Gastroesophageal sphincter (tissue), 4 donors: ENCODE measurements at regions not wholly inside any gene's neighbourhood (a gene's known extent, or its start where the extent isn't known, plus 50 kb on each side); places are given as distances from the start of the nearest gene placed in this dataset.

Source experiments
- ATAC-seq: fragments of 150-250 bp; one replicate; pipeline ENCODE4 v1.9.1; 2016; ENCODE audit warnings: mild to moderate bottlenecking, moderate library complexity
- H3K27ac ChIP-seq, 4 donors: fragments of 200-600 bp; sonication (generic) in 3 of 4; 1 replicate in 3 of 4; 2 replicates in 1 of 4; pipeline ENCODE4 v1.5.1; 2016 to 2019
- H3K27me3 ChIP-seq: fragments of 200-600 bp; sonication (generic); one replicate; pipeline ENCODE4 v1.5.1; 2019
- H3K36me3 ChIP-seq, 2 donors: fragments of 200-600 bp; sonication (generic); one replicate each; pipeline ENCODE4 v1.5.1; 2019; ENCODE audit warnings: control low read depth in 1 of 2
- H3K4me1 ChIP-seq, 3 donors: fragments of 200-600 bp; sonication (generic); 1 replicate in 2 of 3; 2 replicates in 1 of 3; pipeline ENCODE4 v1.5.1; 2016 to 2019; ENCODE audit warnings: control low read depth in 2 of 3
- H3K4me3 ChIP-seq, 2 donors: fragments of 200-600 bp; sonication (generic); one replicate each; pipeline ENCODE4 v1.5.1; 2019; ENCODE audit warnings: mild to moderate bottlenecking in 1 of 2, moderate library complexity in 1 of 2
- H3K9me3 ChIP-seq, 3 donors: fragments of 200-600 bp; sonication (generic); one replicate each; pipeline ENCODE4 v1.5.1; 2017 to 2019; ENCODE audit warnings: control low read depth in 2 of 3
- EP300 ChIP-seq: sonication (generic); formaldehyde crosslinking; IDR thresholded peaks from one replicate; pipeline ENCODE4 v1.6.1; 2017; ENCODE audit warnings: antibody characterized with exemption, mild to moderate bottlenecking
- POLR2A ChIP-seq, 2 donors: fragments of 450-650 bp; IDR thresholded peaks; one replicate each; pipeline ENCODE4 v1.6.1; 2017; ENCODE audit warnings: antibody characterized with exemption in 2 of 2, mild to moderate bottlenecking in 2 of 2, moderate library complexity in 1 of 2
- POLR2AphosphoS5 ChIP-seq: sonication (generic); formaldehyde crosslinking; IDR thresholded peaks from one replicate; pipeline ENCODE4 v1.6.1; 2017; ENCODE audit warnings: antibody characterized with exemption
- WGBS, 2 donors: methylation state at CpG; one replicate each; pipeline ENCODE4 v1.1.5; 2018; ENCODE audit warnings: low coverage in 1 of 2; 5-methylcytosine and 5-hydroxymethylcytosine counted together
- TF ChIP-seq, protein P1 (sequence below), 4 experiments: fragments of 200-600 bp in 2 of 4; fragments of 450-650 bp in 2 of 4; sonication (generic) in 1 of 4; IDR thresholded peaks; one replicate each; pipeline ENCODE4 v1.5.1; 2017 to 2019; ENCODE audit warnings: antibody characterized with exemption in 4 of 4, mild to moderate bottlenecking in 2 of 4, moderate library complexity in 2 of 4

GRCh38 chr12:32993404-32993803 is 96.8 kb upstream of the PKP2 start:
- Histone ChIP-seq H3K36me3 (no peaks in the 10 kb centered on the region), H3K4me3 (no peak overlapping the region), H3K27ac (no peak overlapping the region), H3K9me3 (no peaks in the 10 kb centered on the region), H3K27me3 (no peaks in the 10 kb centered on the region), H3K4me1 (no peaks in the 10 kb centered on the region)
- WGBS, 2 donors, result 18 to 42% methylated on average over 4 of the region's 4 CpGs
- TF ChIP-seq EP300 (no peak), POLR2A (IDR thresholded peaks at IDR 0.05) (no peak), POLR2AphosphoS5 (no peak)
- TF ChIP-seq, protein P1, sequence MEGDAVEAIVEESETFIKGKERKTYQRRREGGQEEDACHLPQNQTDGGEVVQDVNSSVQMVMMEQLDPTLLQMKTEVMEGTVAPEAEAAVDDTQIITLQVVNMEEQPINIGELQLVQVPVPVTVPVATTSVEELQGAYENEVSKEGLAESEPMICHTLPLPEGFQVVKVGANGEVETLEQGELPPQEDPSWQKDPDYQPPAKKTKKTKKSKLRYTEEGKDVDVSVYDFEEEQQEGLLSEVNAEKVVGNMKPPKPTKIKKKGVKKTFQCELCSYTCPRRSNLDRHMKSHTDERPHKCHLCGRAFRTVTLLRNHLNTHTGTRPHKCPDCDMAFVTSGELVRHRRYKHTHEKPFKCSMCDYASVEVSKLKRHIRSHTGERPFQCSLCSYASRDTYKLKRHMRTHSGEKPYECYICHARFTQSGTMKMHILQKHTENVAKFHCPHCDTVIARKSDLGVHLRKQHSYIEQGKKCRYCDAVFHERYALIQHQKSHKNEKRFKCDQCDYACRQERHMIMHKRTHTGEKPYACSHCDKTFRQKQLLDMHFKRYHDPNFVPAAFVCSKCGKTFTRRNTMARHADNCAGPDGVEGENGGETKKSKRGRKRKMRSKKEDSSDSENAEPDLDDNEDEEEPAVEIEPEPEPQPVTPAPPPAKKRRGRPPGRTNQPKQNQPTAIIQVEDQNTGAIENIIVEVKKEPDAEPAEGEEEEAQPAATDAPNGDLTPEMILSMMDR (IDR thresholded peaks at IDR 0.05), result no peak
- no peak for ATAC-seq

DNA sequence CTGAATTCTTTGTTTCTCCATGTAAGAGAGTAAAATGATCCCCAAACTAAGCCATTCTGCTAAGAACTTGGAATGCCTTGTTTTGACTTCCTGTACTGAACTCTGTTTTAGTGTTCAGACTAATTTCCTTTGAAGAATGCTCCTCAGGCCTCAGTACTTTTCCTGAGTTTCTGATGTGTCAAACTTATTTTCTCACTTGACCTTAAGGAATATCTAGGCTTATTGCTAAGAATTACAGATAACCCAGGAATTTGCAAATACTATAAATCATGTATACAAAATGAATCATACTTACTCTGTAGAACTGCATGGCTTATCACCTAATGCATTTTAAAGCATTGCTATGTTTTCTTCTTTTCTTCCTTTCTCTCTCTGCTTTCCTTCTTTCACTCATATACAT is 93.1 kb upstream of the PKP2 start:
- H3K4me1 ChIP-seq, result no peaks in the 10 kb centered on the region
- H3K27ac ChIP-seq, result no peak overlapping the region
- H3K4me3 ChIP-seq, result no peak overlapping the region
- no peak for ATAC-seq
- H3K36me3 ChIP-seq, result no peaks in the 10 kb centered on the region
- H3K27me3 ChIP-seq, result peaks cover 5% of the 10 kb centered on the region
- TF ChIP-seq POLR2A (IDR thresholded peaks at IDR 0.05) (no peak), EP300 (no peak), POLR2AphosphoS5 (no peak)
- TF ChIP-seq, protein P1 (IDR thresholded peaks at IDR 0.05), result no peak
- H3K9me3 ChIP-seq, result no peaks in the 10 kb centered on the region

DNA sequence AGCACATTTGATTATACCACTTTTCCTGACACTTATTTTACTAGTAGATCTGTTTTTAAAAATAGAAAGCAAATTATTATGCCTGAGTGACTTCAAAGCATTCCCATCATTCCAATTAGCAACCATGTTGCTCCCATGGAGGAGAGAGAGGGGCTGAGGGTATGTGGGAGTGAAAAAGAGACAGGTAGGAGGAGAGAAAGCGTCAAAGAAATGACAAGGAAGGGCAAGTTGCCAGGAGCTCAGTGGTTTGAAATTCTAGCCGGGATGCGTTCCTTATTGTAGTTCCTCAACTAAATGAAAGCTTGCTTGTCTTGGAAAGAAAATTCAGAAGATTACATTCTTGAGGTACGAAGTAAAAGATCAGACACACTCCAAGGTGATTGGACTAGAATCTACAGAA is 92.4 kb upstream of the PKP2 start:
- WGBS, 2 donors, result 44% methylated on average over 4 of the region's 4 CpGs
- H3K9me3 ChIP-seq, result no peaks in the 10 kb centered on the region
- no peaks in the 10 kb centered on the region for H3K36me3 ChIP-seq
- no peak for ATAC-seq
- no peak overlapping the region for H3K27ac ChIP-seq
- peaks cover 12% of the 10 kb centered on the region for H3K27me3 ChIP-seq
- TF ChIP-seq POLR2AphosphoS5 (no peak), EP300 (no peak), POLR2A (IDR thresholded peaks at IDR 0.05) (no peak)
- TF ChIP-seq, protein P1 (IDR thresholded peaks at IDR 0.05), result no peak
- H3K4me1 ChIP-seq, result no peaks in the 10 kb centered on the region
- H3K4me3 ChIP-seq, result no peak overlapping the region

GRCh38 chr12:32987512-32987911 is 90.9 kb upstream of the PKP2 start:
- 60 to 71% methylated on average over 1 of the region's 1 CpG for WGBS, 2 donors
- Histone ChIP-seq H3K27me3 (peaks cover 19% of the 10 kb centered on the region), H3K27ac (no peak overlapping the region), H3K9me3 (no peaks in the 10 kb centered on the region), H3K4me3 (no peak overlapping the region), H3K36me3 (no peaks in the 10 kb centered on the region), H3K4me1 (no peaks in the 10 kb centered on the region)
- ATAC-seq, result no peak
- TF ChIP-seq POLR2AphosphoS5 (no peak), EP300 (no peak), POLR2A (IDR thresholded peaks at IDR 0.05) (no peak)
- TF ChIP-seq, protein P1 (IDR thresholded peaks at IDR 0.05), result no peak

DNA sequence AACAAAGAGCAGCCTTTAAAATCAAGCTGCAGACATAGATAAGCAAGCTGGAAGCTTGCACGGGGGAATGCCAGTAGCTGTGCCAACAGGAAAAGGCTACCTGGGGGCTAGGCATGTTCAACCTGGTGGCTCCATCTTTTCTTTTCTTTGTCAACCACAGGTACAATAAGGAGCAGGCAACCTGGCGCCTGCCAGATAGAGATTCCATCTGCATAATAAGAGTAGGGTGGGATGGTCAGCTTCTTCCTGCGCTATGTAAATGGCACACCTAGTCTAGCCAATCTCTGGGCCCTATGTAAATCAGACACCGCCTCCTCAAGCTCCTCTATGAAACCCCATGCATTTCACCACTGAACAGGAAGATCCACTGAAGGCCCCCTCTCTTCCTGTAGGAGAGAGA is 87.4 kb upstream of the PKP2 start:
- 77 to 80% methylated on average over 1 to 4 of the region's 4 CpGs for WGBS, 2 donors
- no peak overlapping the region for H3K27ac ChIP-seq

More for the DNA sequence above, 87.4 kb upstream of the PKP2 start:
- no peaks in the 10 kb centered on the region for H3K9me3 ChIP-seq
- no peaks in the 10 kb centered on the region for H3K4me1 ChIP-seq
- ATAC-seq, result no peak
- no peak overlapping the region for H3K4me3 ChIP-seq
- TF ChIP-seq POLR2A (IDR thresholded peaks at IDR 0.05), result no peak
- TF ChIP-seq EP300, result no peak
- no peak for TF ChIP-seq POLR2AphosphoS5
- TF ChIP-seq, protein P1 (IDR thresholded peaks at IDR 0.05), result no peak
- H3K27me3 ChIP-seq, result peaks cover 19% of the 10 kb centered on the region
- H3K36me3 ChIP-seq, result no peaks in the 10 kb centered on the region
